Activated naive CD4-positive, alpha-beta T cell treated with anti-CD3 and anti-CD28 coated beads, Interleukin-2, amount 50 U/mL, for 24 hours (primary cell): ENCODE measurements at regions not wholly inside any gene's neighbourhood (a gene's known extent, or its start where the extent isn't known, plus 50 kb on each side); places are given as distances from the start of the nearest gene placed in this dataset.

Source experiments
- H3K27ac Mint-ChIP-seq: one replicate; pipeline ENCODE4 v1.8.0; 2021; ENCODE audit warnings: mild to moderate bottlenecking, mixed read lengths
- H3K27me3 Mint-ChIP-seq: one replicate; pipeline ENCODE4 v1.8.0; 2021; ENCODE audit warnings: mixed read lengths
- H3K36me3 Mint-ChIP-seq: one replicate; pipeline ENCODE4 v1.8.0; 2021; ENCODE audit warnings: mixed read lengths
- H3K4me1 Mint-ChIP-seq: one replicate; pipeline ENCODE4 v1.8.0; 2021; ENCODE audit warnings: mixed read lengths
- H3K4me3 Mint-ChIP-seq: one replicate; pipeline ENCODE4 v1.8.0; 2021; ENCODE audit warnings: mild to moderate bottlenecking, mixed read lengths
- H3K9me3 Mint-ChIP-seq: one replicate; pipeline ENCODE4 v1.8.0; 2021; ENCODE audit warnings: mixed read lengths

DNA sequence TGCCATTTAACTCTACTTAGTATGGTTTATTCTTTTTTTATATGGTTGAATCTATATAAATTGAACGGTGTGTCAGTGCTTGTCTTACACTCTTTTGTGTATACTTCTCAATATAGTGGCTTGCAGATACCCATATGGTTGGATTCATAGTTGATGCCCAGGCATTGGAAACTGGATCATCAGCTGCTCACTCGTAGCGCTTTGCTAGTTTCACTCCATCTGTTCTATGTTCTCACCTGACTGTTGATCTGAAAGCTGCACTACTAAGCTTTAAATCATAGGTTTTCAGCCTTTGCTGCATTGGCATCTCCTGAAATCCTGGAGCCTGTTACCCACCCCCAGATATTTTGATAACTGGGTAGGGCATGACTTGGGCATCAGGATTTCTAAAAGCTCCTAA, 121.6 kb upstream of the DCLK2 start:
- H3K9me3 Mint-ChIP-seq, result no peaks in the 10 kb centered on the region
- no peak overlapping the region for H3K4me3 Mint-ChIP-seq
- no peak overlapping the region for H3K27ac Mint-ChIP-seq
- H3K4me1 Mint-ChIP-seq, result no peaks in the 10 kb centered on the region
- H3K27me3 Mint-ChIP-seq, result peaks cover 3% of the 10 kb centered on the region
- H3K36me3 Mint-ChIP-seq, result no peaks in the 10 kb centered on the region

DNA sequence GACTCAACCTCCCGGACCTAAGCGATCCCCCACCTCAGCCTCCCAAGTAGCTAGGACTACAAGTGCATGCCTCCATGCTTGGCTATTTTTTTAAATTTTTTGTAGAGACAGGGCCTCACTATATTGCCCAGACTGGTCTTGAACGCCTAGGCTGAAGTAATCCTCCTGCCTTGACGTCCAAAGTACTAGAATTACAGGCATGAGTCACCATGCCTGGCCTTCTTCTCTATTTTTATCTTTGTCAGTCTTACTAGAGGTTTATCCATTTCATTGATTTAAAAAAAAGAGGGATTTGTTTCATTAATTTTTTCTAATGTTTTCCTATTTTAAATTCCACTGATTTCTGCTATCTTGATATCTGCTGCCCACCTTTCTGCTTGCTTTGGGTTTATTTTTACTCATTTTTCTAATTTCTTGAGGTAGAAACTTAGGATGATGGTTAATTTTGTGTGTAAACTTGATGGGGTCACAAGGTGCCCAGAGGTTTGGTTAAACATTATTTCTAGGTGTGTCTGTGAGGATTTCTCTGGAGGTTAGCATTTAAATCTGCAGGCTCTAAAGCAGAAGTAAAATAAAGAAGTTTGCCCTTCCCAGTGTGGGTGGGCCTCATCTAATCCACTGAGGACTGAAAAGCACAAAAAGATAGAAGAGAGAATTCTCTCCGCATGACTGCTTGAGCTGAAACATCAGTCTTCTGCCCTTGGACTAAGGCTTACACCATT, 116.2 kb upstream of the DCLK2 start:
- H3K27me3 Mint-ChIP-seq, result peaks cover 10% of the 10 kb centered on the region
- H3K4me1 Mint-ChIP-seq, result no peaks in the 10 kb centered on the region
- no peaks in the 10 kb centered on the region for H3K9me3 Mint-ChIP-seq
- no peak overlapping the region for H3K27ac Mint-ChIP-seq
- H3K36me3 Mint-ChIP-seq, result no peaks in the 10 kb centered on the region
- H3K4me3 Mint-ChIP-seq, result no peak overlapping the region

DNA sequence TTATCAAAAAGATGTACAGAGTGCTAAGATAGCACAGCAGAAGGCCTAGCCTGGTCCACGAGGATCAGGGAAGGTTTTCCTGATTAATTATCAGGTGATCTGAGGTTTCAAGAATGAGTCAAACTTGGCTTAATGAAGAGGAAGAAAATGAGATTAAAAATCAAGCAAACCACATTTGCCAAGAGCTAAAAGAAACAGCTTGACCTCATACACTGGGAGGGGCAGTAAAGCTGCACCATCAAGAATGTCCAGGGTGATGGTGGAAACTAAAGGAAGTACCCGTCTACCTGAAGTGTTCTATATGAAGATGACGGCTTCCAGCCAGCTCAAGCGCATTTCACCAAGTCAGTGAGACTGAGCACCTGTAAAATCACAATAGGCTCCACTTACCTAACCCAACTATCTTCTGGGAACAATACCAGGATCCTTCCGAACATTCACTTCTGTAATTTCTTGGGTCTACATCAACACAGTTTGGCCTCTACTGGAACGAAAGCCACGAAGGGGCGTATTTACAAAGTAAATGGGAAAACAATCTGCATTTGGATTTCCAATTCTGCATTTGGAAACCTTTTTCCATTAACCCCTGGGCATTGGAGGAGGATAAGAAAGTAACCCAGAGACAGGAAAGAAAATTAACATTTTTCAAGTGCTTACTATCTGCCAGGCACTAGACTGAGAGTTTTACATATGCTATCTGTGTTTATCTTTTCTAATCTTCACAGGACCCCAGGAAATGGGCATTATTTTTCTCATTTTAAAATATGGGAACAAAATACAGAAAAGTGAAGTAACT, 114.0 kb upstream of the DCLK2 start:
- no peaks in the 10 kb centered on the region for H3K9me3 Mint-ChIP-seq
- H3K4me3 Mint-ChIP-seq, result no peak overlapping the region
- H3K27me3 Mint-ChIP-seq, result peaks cover 10% of the 10 kb centered on the region
- H3K36me3 Mint-ChIP-seq, result no peaks in the 10 kb centered on the region
- no peak overlapping the region for H3K27ac Mint-ChIP-seq
- no peaks in the 10 kb centered on the region for H3K4me1 Mint-ChIP-seq

DNA sequence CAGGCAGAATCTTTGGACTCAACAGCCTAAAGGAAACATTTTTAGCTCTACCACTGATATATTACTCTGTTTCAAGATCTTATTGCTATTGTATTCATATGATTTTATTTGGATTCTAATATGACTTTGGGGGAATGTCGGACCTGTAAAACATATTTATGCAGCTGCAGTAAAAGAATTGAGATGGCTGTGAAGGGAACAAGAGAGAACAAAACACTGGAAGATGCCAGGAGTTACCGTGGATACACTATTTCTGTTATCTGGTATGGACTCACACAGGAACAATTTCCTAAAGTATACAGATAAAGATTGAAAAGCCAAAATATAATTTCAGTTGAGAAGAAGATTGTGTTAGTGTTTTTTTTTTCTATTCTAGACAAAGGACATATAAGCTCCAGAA, 113.0 kb upstream of the DCLK2 start:
- no peak overlapping the region for H3K4me3 Mint-ChIP-seq
- peaks cover 7% of the 10 kb centered on the region for H3K27me3 Mint-ChIP-seq
- H3K4me1 Mint-ChIP-seq, result no peaks in the 10 kb centered on the region
- no peak overlapping the region for H3K27ac Mint-ChIP-seq
- no peaks in the 10 kb centered on the region for H3K9me3 Mint-ChIP-seq
- H3K36me3 Mint-ChIP-seq, result no peaks in the 10 kb centered on the region

DNA sequence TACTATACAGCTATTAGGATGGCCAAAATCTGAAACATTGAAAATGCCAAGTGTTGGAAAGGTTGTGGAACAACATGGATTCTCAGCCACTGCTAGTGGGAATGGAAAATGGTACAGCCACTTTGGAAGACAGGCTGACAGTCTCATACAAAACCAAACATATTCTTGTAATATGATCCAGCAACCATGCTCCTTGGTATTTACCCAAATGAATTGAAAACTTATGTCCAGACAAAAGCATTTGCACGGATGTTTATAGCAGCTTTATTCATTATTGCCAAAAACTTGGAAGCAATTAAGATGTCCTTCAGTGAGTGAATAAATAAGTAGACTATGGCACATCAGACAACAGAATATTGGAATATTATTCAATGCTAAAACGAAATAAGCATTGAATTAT, 105.8 kb upstream of the DCLK2 start:
- peaks cover 4% of the 10 kb centered on the region for H3K27me3 Mint-ChIP-seq
- no peak overlapping the region for H3K27ac Mint-ChIP-seq
- no peak overlapping the region for H3K4me3 Mint-ChIP-seq
- no peaks in the 10 kb centered on the region for H3K36me3 Mint-ChIP-seq
- no peaks in the 10 kb centered on the region for H3K9me3 Mint-ChIP-seq
- no peaks in the 10 kb centered on the region for H3K4me1 Mint-ChIP-seq

DNA sequence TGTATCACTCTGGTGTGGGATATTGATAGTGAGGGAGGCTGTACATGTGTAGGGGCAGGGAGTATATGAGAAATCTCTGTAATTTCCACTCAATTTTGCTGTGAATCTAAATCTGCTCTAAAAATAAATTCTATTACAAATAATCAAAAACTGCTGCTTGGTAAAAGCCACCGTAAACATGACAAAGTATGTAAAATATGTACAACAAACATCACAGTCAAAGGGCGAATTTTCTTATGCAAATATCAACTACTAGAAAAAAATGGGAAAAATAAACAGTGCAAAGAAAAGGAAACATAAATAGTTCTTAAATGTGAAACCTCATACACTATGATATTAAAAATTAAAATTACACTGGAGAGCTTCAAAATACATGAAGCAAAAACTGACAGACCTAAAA, 105.1 kb upstream of the DCLK2 start:
- Mint-ChIP-seq H3K27me3 (peaks cover 4% of the 10 kb centered on the region), H3K4me3 (no peak overlapping the region), H3K36me3 (no peaks in the 10 kb centered on the region), H3K4me1 (no peaks in the 10 kb centered on the region), H3K9me3 (no peaks in the 10 kb centered on the region), H3K27ac (no peak overlapping the region)

DNA sequence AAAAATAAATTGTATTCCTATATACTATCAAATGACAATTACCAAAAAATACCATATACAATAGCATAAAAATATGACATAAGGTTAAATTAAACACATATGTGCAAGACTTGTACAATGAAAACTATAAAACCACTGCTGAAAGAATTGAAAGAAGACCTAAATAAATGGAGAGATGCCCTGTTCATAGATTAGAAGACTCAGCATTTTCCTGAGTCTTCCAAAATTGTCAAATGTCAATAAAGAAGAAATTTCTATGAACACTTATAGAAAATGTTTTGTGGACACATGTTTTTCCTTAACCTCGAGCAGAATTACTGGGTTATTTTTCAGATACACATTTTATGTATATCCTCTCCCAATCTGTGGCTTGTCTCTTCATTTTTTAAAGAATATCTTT, 103.1 kb upstream of the DCLK2 start:
- H3K9me3 Mint-ChIP-seq, result no peaks in the 10 kb centered on the region
- no peak overlapping the region for H3K27ac Mint-ChIP-seq
- no peak overlapping the region for H3K4me3 Mint-ChIP-seq
- H3K27me3 Mint-ChIP-seq, result peaks cover 4% of the 10 kb centered on the region
- H3K4me1 Mint-ChIP-seq, result no peaks in the 10 kb centered on the region
- H3K36me3 Mint-ChIP-seq, result no peaks in the 10 kb centered on the region

DNA sequence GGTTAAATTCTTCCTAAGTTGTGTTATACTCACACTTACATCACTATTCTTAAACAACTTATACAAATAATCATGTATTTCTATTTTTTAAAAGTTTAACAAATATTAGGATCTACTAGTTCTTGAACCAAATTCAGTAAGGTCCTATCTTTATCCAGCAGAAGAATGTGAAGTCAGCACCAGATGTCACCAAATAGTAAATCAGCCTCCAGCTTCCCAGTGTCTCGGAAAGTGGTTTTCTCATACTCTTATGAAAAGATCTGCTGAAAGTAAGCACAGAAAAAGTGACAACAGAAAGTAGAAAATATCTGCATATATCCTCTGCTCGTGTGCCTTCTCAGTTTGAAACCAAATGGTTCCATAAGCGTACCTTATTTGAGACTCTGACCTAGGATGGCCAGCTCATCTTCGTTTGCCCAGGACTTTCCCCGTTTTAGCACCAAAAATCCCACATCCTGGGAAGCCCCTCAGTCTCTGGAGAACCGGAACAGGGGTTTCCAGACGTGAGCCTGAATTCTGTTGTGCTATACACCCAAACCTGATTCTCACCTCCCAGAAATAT, 98.0 kb upstream of the DCLK2 start:
- H3K27ac Mint-ChIP-seq, result no peak overlapping the region
- no peaks in the 10 kb centered on the region for H3K36me3 Mint-ChIP-seq
- H3K9me3 Mint-ChIP-seq, result no peaks in the 10 kb centered on the region
- H3K4me3 Mint-ChIP-seq, result no peak overlapping the region
- H3K27me3 Mint-ChIP-seq, result peaks cover 2% of the 10 kb centered on the region
- no peaks in the 10 kb centered on the region for H3K4me1 Mint-ChIP-seq

DNA sequence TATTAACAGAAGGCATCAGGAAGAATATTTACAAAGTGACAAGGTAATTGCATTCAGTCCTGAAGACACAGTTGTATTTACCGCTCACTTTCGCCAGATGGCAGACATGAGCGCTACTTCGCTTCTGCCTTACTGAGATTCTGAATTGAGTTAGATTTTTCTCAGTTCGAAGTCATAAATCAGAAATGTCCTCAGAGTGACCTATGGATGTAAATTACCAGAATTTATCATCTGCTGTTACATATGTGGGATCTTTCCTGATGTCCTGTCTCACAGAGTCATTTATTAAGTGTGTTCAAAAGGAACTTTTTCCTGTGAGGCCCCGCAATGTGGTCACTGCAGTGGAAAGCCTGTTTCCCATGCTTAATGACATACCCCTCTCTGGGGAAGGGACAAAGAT, 97.3 kb upstream of the DCLK2 start:
- no peak overlapping the region for H3K27ac Mint-ChIP-seq
- no peak overlapping the region for H3K4me3 Mint-ChIP-seq
- no peaks in the 10 kb centered on the region for H3K4me1 Mint-ChIP-seq
- no peaks in the 10 kb centered on the region for H3K27me3 Mint-ChIP-seq
- H3K9me3 Mint-ChIP-seq, result no peaks in the 10 kb centered on the region
- H3K36me3 Mint-ChIP-seq, result no peaks in the 10 kb centered on the region

DNA sequence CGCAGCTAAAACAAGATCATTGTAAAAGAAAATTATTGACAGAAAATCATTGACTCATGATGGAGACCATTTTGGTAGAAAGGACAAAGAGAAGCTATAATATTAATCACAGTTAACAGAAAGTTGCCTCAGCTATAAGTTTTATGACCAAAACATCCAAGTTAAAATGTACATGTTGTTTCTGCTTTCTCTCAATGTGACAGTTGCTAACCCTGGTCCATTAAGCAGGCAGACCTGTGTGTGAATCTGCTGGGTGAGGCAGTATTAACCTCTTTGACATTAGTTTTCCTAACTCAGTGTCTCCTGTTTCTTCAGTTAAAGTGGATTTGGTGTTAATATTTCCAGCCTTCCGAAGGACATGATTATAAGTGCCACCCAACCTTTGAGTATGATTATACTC, 94.8 kb upstream of the DCLK2 start:
- no peak overlapping the region for H3K27ac Mint-ChIP-seq
- H3K9me3 Mint-ChIP-seq, result no peaks in the 10 kb centered on the region
- peaks cover 4% of the 10 kb centered on the region for H3K27me3 Mint-ChIP-seq
- no peaks in the 10 kb centered on the region for H3K4me1 Mint-ChIP-seq
- no peaks in the 10 kb centered on the region for H3K36me3 Mint-ChIP-seq
- no peak overlapping the region for H3K4me3 Mint-ChIP-seq

DNA sequence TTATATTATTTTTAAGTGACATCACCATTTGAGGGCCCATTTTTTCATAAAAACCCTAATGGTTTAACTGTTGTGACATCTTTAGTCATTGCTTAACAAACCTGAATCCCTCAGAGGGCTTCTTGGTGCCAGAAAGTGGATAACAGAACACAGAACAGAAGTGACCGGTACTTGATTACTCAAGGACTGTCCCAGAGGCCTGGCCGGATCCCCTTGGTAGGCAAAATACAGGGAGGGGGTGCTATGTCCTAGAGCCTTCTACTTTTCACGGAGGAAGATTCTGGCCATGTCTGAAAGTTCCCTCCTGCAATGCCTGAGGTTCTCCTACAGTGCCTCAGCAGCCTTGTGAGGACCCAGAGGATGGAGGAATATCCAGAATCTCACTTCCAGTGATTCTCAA, 94.3 kb upstream of the DCLK2 start:
- H3K9me3 Mint-ChIP-seq, result no peaks in the 10 kb centered on the region
- no peaks in the 10 kb centered on the region for H3K36me3 Mint-ChIP-seq
- no peak overlapping the region for H3K27ac Mint-ChIP-seq

DNA sequence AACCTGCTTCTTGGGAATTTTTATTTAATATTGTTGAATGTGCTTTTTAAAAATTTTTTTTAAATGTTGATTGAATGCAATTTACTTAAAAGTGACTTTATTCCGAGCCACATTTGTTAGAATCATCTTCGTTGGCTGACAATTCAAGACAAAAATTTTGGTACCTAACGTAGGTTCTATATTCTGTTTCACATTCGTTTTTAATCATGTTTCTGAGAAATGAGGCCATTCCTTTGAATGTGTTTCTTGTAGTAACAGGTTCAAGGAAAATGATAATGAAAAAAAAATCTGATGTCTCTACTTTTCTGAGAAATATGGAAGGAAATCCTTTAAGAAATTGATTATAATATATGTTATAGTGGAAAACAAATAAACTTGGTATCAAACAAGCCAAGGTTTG, 92.3 kb upstream of the DCLK2 start:
- Mint-ChIP-seq H3K27ac (no peak overlapping the region), H3K4me1 (no peaks in the 10 kb centered on the region), H3K36me3 (no peaks in the 10 kb centered on the region), H3K4me3 (no peak overlapping the region), H3K27me3 (peaks cover 6% of the 10 kb centered on the region), H3K9me3 (no peaks in the 10 kb centered on the region)

More for the DNA sequence above, 94.3 kb upstream of the DCLK2 start:
- Mint-ChIP-seq H3K4me3 (no peak overlapping the region), H3K27me3 (peaks cover 4% of the 10 kb centered on the region), H3K4me1 (no peaks in the 10 kb centered on the region)

DNA sequence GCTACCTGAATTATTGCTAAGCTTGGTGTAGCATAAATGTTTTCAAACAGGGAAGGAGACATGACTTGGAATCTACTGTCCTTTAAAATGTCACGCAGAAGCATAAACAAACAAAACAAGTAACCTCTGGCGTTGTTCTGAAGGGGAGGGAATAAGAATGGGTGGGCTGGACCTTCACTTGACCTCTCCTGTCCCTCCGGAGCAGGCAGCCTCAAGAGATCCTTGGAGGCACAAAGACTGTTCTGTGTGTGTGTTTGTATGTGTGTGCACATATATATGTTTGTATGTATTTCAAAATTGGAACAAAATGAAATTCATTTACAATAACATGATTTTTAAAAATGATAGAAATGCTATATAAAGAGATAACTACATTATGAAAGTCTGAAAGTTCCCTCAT, 91.3 kb upstream of the DCLK2 start:
- no peak overlapping the region for H3K4me3 Mint-ChIP-seq
- peaks cover 6% of the 10 kb centered on the region for H3K27me3 Mint-ChIP-seq
- no peak overlapping the region for H3K27ac Mint-ChIP-seq
- no peaks in the 10 kb centered on the region for H3K9me3 Mint-ChIP-seq
- H3K4me1 Mint-ChIP-seq, result no peaks in the 10 kb centered on the region
- no peaks in the 10 kb centered on the region for H3K36me3 Mint-ChIP-seq

DNA sequence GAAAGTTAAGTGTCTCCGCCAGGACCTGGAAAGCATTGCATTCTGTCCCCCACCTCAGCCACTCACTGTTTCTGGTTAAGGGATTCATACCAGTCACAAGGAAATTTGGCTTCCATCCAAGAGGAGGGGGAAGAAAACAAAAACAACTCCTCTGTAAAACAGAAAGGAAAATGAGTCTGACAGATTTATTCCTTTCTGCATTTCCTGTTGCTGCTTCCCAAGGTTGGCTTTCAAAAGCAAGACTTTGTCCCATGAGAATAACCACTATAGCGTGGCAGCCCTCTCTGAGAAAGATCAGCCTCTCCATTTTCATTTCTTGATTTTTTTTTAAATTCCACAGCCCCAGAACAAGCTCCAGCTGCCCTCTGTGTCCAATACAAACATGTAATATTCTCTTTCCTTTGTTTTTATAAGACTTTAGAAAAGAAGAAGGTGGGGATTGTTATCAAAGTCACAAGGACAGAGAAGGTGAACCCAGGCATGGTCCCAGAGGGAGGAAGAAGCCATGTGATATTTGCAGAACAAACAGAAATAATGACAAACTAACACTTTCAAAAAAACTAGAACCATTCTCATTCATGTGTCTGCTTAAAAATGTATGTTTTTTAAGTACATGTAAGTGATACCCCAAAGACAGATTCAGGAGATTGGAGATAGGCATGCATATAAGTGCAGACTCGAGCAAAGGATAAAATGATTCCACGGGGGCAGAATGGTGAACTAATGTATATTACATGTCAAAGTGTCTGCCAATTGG, 90.7 kb upstream of the DCLK2 start:
- Mint-ChIP-seq H3K4me1 (no peaks in the 10 kb centered on the region), H3K36me3 (no peaks in the 10 kb centered on the region), H3K27me3 (peaks cover 6% of the 10 kb centered on the region), H3K4me3 (no peak overlapping the region), H3K9me3 (no peaks in the 10 kb centered on the region), H3K27ac (no peak overlapping the region)

DNA sequence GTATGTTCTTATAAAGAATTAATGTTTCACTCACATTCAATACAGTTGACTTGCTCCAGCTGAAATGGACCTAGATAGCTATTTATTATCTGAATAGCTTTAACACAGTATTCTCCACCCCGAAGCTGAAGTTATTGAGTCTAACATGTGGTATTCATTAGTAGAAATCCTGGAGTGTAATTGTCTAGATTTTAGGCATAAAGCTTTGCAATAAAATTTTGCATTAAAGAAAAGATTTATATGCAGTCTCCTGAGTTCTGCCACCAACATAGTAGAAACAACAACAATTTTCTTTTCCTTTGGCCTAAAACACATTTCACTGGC, 90.2 kb upstream of the DCLK2 start:
- Mint-ChIP-seq H3K27ac (no peak overlapping the region), H3K4me3 (no peak overlapping the region), H3K36me3 (no peaks in the 10 kb centered on the region), H3K27me3 (peaks cover 6% of the 10 kb centered on the region), H3K4me1 (no peaks in the 10 kb centered on the region), H3K9me3 (no peaks in the 10 kb centered on the region)

DNA sequence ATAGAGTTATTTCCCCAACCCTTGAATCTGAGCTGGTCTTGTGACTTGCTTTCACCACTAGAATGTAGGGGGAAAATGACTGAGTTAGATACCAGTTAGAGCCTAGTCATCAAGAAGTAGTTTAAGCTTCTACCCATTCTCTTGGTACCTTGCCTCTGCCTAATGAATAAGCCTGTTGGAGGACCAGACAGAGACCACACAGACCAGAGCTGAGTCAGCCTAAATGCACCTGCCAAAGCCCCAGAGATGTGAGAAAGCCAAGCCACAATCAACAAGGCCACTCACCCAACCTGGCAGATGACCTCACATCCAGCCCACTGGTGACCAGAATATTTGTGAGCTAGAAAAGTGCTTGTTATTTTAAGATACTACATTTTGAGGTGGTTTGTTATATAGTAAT, 85.2 kb upstream of the DCLK2 start:
- no peak overlapping the region for H3K27ac Mint-ChIP-seq
- H3K9me3 Mint-ChIP-seq, result no peaks in the 10 kb centered on the region
- no peaks in the 10 kb centered on the region for H3K4me1 Mint-ChIP-seq
- no peaks in the 10 kb centered on the region for H3K36me3 Mint-ChIP-seq
- H3K27me3 Mint-ChIP-seq, result peaks cover 4% of the 10 kb centered on the region
- H3K4me3 Mint-ChIP-seq, result no peak overlapping the region
